C4-2B (cell line): ENCODE measurements at regions not wholly inside any gene's neighbourhood (a gene's known extent, or its start where the extent isn't known, plus 50 kb on each side); places are given as distances from the start of the nearest gene placed in this dataset.

Source experiments
- H3K27ac ChIP-seq: fragments of 450-650 bp; 2 replicates; pipeline ENCODE4 v1.5.1; 2017
- ZFX ChIP-seq: fragments of 450-650 bp; IDR thresholded peaks from 2 replicates; pipeline ENCODE4 v1.6.1; 2017
- TF ChIP-seq, protein P1 (sequence below): fragments of 450-650 bp; conservative IDR thresholded peaks from 2 replicates; pipeline ENCODE4 v1.5.1; 2017; ENCODE audit warnings: mild to moderate bottlenecking

DNA sequence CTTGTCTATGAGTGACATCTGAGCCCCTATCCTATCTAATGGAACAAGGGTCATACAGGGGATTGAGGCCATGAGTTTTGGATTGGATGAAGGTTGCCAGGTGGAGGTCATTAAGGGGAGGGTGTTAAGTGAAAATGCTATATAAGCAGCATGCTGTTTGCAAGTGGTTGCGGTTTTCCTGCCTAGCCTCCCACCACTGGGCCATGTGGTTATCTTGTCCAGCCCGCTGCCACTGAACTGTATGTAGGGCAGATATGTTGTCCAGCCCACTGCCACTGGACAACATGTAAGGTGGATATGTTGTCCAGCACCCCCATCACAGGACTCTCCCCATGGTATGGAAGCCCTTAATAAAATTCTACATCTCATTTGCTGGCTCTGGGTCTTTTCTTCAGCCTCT, 200.0 kb downstream of the FGF10 start:
- TF ChIP-seq ZFX, result no peak
- TF ChIP-seq, protein P1, sequence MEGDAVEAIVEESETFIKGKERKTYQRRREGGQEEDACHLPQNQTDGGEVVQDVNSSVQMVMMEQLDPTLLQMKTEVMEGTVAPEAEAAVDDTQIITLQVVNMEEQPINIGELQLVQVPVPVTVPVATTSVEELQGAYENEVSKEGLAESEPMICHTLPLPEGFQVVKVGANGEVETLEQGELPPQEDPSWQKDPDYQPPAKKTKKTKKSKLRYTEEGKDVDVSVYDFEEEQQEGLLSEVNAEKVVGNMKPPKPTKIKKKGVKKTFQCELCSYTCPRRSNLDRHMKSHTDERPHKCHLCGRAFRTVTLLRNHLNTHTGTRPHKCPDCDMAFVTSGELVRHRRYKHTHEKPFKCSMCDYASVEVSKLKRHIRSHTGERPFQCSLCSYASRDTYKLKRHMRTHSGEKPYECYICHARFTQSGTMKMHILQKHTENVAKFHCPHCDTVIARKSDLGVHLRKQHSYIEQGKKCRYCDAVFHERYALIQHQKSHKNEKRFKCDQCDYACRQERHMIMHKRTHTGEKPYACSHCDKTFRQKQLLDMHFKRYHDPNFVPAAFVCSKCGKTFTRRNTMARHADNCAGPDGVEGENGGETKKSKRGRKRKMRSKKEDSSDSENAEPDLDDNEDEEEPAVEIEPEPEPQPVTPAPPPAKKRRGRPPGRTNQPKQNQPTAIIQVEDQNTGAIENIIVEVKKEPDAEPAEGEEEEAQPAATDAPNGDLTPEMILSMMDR, result no peak
- no peak overlapping the region for H3K27ac ChIP-seq

DNA sequence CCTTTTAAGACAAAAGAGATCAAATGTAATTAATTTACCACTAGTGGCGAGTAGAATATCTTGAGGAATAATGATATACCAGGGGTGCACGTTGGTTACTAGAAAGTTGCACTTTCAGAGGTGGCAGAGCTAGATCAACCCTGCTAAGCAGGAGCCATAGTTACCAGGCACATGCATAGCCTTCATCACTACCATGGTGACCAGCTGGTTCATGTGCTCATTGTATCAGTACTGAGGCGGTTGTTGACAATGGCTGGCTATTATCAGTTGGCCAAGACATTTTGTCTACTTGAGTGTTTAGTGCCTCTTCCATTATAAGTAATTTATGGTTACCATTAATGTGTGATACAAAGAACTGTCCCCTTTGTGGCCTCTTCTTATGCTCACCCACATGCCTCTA, 201.2 kb downstream of the FGF10 start:
- no peak overlapping the region for H3K27ac ChIP-seq
- TF ChIP-seq ZFX, result no peak
- TF ChIP-seq, protein P1, result no peak

DNA sequence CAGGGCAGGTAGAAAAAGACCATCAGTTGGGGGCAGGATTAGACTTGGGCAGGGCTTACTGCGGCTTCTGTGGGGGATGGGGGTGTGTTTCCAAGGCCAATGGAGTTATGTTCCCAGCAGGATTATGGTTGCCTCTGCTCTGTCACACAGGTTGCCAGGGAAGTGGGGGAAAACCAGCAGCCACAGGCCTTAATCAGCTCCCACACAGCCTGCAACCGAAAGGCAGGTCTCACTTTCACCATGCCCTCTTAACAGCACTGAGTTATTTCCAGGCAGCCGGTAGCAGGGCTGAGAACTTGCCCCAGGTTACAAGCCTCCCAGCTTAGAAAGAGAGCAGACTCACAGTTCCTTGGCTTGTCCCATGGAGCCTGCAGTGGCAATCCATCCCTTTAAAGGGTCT, 205.5 kb downstream of the FGF10 start:
- no peak for TF ChIP-seq ZFX
- TF ChIP-seq, protein P1, result no peak
- no peak overlapping the region for H3K27ac ChIP-seq

DNA sequence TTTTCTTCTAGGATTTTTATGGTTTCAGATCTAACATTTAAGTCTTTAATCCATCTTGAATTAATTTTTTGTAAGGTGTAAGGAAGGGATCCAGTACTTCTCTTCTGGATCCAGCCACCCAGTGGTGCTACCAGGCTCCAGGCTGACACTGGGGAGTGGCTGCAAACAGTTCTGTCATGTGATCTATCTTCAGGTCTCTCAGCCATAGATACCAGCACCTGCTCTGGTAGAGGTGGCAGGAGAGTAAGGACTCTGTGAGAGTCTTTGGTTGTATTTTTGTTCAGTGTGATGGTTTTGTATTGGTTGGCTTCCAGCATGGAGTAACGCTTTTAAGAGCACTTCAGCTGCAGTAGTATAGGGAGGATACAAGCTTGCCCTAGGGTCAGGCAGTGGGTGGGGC, 205.9 kb downstream of the FGF10 start:
- no peak overlapping the region for H3K27ac ChIP-seq
- TF ChIP-seq ZFX, result no peak
- TF ChIP-seq, protein P1, result no peak

DNA sequence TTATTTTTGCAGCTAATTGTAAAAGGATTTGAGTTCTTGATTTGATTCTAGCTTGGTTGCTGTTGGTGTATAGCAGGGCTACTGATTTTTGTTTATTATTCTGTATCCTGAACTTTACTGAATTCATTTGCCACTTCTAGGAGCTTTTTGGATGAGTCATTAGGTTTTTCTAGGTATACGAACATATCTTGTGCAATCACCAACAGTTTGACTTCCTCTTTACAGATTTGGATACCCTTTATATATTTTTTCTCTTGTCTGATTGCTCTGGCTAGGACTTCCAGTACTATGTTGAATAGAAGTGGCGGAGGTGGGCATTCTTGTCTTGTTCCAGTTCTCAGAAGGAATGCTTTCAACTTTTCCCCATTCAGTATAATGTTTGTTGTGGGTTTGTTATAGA, 210.8 kb downstream of the FGF10 start:
- no peak for TF ChIP-seq ZFX
- TF ChIP-seq, protein P1, result no peak
- no peak overlapping the region for H3K27ac ChIP-seq

DNA sequence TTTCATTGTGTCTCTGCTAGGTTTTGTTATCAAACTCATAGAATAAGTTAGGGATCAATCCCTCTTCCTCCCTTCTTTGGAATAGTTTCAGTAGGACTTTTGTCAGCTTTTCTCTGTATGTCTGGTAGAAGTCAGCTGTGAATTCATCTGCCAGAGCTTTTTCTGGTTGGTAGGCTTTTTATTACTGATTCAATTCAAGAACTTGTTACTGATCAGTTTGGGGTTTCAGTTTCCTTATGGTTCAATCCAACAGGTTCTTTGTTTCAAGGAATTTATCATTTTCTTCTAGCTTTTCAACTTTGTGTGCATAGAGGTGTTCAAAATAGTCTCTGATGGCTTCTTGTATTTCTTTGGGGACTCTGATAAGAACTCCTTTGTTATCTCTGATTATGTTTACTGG, 221.7 kb downstream of the FGF10 start:
- TF ChIP-seq ZFX, result no peak
- TF ChIP-seq, protein P1, result no peak
- no peak overlapping the region for H3K27ac ChIP-seq

DNA sequence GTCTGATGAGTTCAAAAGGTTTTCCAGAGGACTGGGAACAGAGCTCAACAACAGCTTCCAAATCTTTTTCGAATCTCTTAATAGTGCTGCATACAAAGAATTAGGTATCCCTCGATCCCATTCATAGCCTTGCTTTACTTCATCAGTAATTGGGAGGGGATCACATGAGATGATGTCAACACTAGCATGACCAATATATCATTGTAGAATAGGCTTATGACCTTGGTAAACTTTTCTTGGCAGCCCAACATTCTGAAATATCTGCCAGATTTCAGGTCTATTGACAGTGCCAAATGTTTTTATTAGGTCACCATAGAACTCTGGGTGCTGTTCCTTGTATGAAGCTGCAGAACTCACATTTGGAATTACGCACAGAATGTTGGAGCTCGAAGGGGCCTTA, 228.9 kb downstream of the FGF10 start:
- H3K27ac ChIP-seq, result no peak overlapping the region
- TF ChIP-seq, protein P1, result no peak
- no peak for TF ChIP-seq ZFX
